ELF-1 (cell line): ENCODE measurements at regions not wholly inside any gene's neighbourhood (a gene's known extent, or its start where the extent isn't known, plus 50 kb on each side); places are given as distances from the start of the nearest gene placed in this dataset.
"Not testable (repeated sequence)": the region's sequence is repeated elsewhere in the genome, so short reads cannot be mapped to it uniquely, and the experiment has no call there.

Source experiments
- DNase-seq: peaks from one replicate; pipeline ENCODE4 v3.0.0-alpha.2; 2016; ENCODE audit warnings: low read depth, low spot score

GRCh38 chr15:57767481-57767880 is 61.0 kb downstream of the POLR2M start:
- DNase-seq: no peak

- peak; percentile 46 for DNase-seq
Measured at GRCh38 chr15:57769266-57769665, 62.8 kb downstream of the POLR2M start.

GRCh38 chr15:57770495-57770894 is 64.0 kb downstream of the POLR2M start:
- DNase-seq: no peak

- peak; percentile 12 for DNase-seq
Measured at GRCh38 chr15:57772223-57772957, 65.9 kb downstream of the POLR2M start.

- DNase-seq: no peak
Measured at GRCh38 chr15:57773051-57773450, 66.5 kb downstream of the POLR2M start.

GRCh38 chr15:57777003-57777402 is 70.5 kb downstream of the POLR2M start:
- DNase-seq: no peak

GRCh38 chr15:57780471-57780870 is 74.0 kb downstream of the POLR2M start:
- DNase-seq: no peak

- no peak for DNase-seq
Measured at GRCh38 chr15:57782731-57783130, 76.2 kb downstream of the POLR2M start.

GRCh38 chr15:57784081-57784511 is 77.6 kb downstream of the POLR2M start:
- DNase-seq: no peak

GRCh38 chr15:57785039-57785438 is 78.5 kb downstream of the POLR2M start:
- DNase-seq: no peak

GRCh38 chr15:57785959-57786358 is 79.4 kb downstream of the POLR2M start:
- no peak for DNase-seq

- no peak for DNase-seq
Measured at GRCh38 chr15:57789225-57789624, 82.7 kb downstream of the POLR2M start.

GRCh38 chr15:57792724-57793449 is 86.4 kb downstream of the POLR2M start:
- DNase-seq: no peak

- no peak for DNase-seq
Measured at GRCh38 chr15:57795261-57795660, 88.7 kb downstream of the POLR2M start.

GRCh38 chr15:57796146-57796545 is 89.6 kb downstream of the POLR2M start:
- no peak for DNase-seq

- DNase-seq: no peak
Measured at GRCh38 chr15:57797110-57797509, 90.6 kb downstream of the POLR2M start.

- DNase-seq: no peak
Measured at GRCh38 chr15:57797568-57798267, 91.2 kb downstream of the POLR2M start.

GRCh38 chr15:57806003-57806402 is 99.5 kb downstream of the POLR2M start:
- DNase-seq: no peak

GRCh38 chr15:57809285-57809684 is 102.8 kb downstream of the POLR2M start:
- not testable (repeated sequence) for DNase-seq

GRCh38 chr15:57816599-57816998 is 110.1 kb downstream of the POLR2M start:
- no peak for DNase-seq

- DNase-seq: no peak
Measured at GRCh38 chr15:57819646-57820045, 113.1 kb downstream of the POLR2M start.

- DNase-seq: no peak
Measured at GRCh38 chr15:57820119-57820518, 113.6 kb downstream of the POLR2M start.
